ENCODE measurements at regions not wholly inside any gene's neighbourhood (a gene's known extent, or its start where the extent isn't known, plus 50 kb on each side); places are given as distances from the start of the nearest gene placed in this dataset.

- DNase-seq, result no peak
- Histone ChIP-seq H3K4me2 (replicated peaks; ENCODE audit: low read depth, low read length, poor library complexity, severe bottlenecking) (no peak overlapping the region), H2AFZ (ENCODE audit: insufficient read depth, low read depth, low read length, poor library complexity, severe bottlenecking) (no peak overlapping the region), H3K4me1 (ENCODE audit: control insufficient read depth in 2 of 2, insufficient read depth in 2 of 2, low read length in 2 of 2) (no peaks in the 10 kb centered on the region), H3K27ac (ENCODE audit: low read length in 2 of 2) (no peak overlapping the region), H3K9ac (ENCODE audit: low read length) (no peak overlapping the region), H3K9me3 (ENCODE audit: control extremely low read depth in 1 of 3, control insufficient read depth in 2 of 3, insufficient read depth in 1 of 3, low read length in 2 of 3) (no peaks in the 10 kb centered on the region), H3K36me3 (replicated peaks in 1 of 2; ENCODE audit: control extremely low read depth in 1 of 2, control insufficient read depth in 1 of 2, extremely low read depth in 1 of 2, insufficient read depth in 2 of 2, low read length in 1 of 2) (no peaks in the 10 kb centered on the region), H4K20me1 (ENCODE audit: control insufficient read depth, insufficient read depth, low read length, poor library complexity, severe bottlenecking) (no peaks in the 10 kb centered on the region), H3K4me3 (ENCODE audit: control extremely low read depth in 1 of 5, extremely low read depth in 1 of 5, insufficient read depth in 1 of 5, low read depth in 2 of 5, low read length in 4 of 5) (no peak overlapping the region), H3K27me3 (replicated peaks in 1 of 4; ENCODE audit: control extremely low read depth in 1 of 4, control insufficient read depth in 3 of 4, insufficient read depth in 4 of 4, low read length in 3 of 4) (peaks cover 0 to 4% (median 0%) of the 10 kb centered on the region in 4 experiments), H3K79me2 (ENCODE audit: control insufficient read depth, insufficient read depth, low read length) (no peaks in the 10 kb centered on the region)
- Mint-ChIP-seq H3K4me3 (no peak overlapping the region), H3K27ac (no peak overlapping the region), H3K4me1 (no peaks in the 10 kb centered on the region), H3K9me3 (ENCODE audit: insufficient read depth) (no peaks in the 10 kb centered on the region), H3K27me3 (peaks cover 9% of the 10 kb centered on the region)
- no peak for ATAC-seq (ENCODE audit: low read depth)
- 80% methylated on average over 2 of the region's 4 CpGs for WGBS (ENCODE audit: insufficient coverage)
- intact Hi-C loops (cut with micrococcal nuclease), result no loop called here
- TF ChIP-seq, protein P1, sequence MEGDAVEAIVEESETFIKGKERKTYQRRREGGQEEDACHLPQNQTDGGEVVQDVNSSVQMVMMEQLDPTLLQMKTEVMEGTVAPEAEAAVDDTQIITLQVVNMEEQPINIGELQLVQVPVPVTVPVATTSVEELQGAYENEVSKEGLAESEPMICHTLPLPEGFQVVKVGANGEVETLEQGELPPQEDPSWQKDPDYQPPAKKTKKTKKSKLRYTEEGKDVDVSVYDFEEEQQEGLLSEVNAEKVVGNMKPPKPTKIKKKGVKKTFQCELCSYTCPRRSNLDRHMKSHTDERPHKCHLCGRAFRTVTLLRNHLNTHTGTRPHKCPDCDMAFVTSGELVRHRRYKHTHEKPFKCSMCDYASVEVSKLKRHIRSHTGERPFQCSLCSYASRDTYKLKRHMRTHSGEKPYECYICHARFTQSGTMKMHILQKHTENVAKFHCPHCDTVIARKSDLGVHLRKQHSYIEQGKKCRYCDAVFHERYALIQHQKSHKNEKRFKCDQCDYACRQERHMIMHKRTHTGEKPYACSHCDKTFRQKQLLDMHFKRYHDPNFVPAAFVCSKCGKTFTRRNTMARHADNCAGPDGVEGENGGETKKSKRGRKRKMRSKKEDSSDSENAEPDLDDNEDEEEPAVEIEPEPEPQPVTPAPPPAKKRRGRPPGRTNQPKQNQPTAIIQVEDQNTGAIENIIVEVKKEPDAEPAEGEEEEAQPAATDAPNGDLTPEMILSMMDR (IDR thresholded peaks at IDR 0.05), result no peak
- no peak for TF ChIP-seq EZH2 (IDR thresholded peaks at IDR 0.05; ENCODE audit: borderline replicate concordance, insufficient read depth, low read depth, low read length, poor library complexity, severe bottlenecking)
- ChIA-PET CTCF (interaction anchor here (1.3 to 1.7 kb wide), 2 partner anchors 13 to 14 kb away, joined by 3 read pairs; no protein-coding TSS in a partner anchor), POLR2A (no interaction called here)
These were observed 240.9 kb downstream of the ICOS start for GRCh38 chr2:204177251-204177976.

DNA sequence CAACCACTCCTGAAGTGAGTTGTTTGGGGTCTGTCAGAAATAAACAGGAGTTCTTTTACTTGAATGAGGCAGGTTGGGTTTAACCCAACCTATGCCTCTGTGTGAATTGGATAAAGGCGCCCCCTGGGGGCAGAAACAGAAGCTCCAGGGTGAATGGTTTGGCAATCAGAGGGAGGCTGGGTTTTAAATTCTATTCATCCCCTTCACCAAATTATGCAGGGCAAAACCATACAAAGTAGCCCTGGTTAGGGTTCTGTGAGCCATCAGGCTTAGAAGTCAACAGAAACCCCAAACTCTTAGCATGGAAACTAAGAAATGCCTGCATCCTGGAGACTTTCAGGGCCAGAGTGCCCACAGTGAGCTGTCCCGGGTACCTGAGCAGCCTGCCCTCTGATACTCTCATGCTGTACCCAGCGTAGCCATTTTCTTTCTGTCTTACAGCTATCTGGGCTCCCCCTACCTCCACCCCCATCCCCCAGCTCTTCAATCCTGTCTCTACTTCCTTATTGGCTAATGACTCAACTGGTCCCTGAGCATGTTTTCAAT, 241.5 kb downstream of the ICOS start:
- Histone ChIP-seq H3K79me2 (ENCODE audit: control insufficient read depth, insufficient read depth, low read length) (no peaks in the 10 kb centered on the region), H3K4me3 (ENCODE audit: control extremely low read depth in 1 of 5, extremely low read depth in 1 of 5, insufficient read depth in 1 of 5, low read depth in 2 of 5, low read length in 4 of 5) (no peak overlapping the region), H3K36me3 (replicated peaks in 1 of 2; ENCODE audit: control extremely low read depth in 1 of 2, control insufficient read depth in 1 of 2, extremely low read depth in 1 of 2, insufficient read depth in 2 of 2, low read length in 1 of 2) (no peaks in the 10 kb centered on the region), H3K4me1 (ENCODE audit: control insufficient read depth in 2 of 2, insufficient read depth in 2 of 2, low read length in 2 of 2) (no peaks in the 10 kb centered on the region), H2AFZ (ENCODE audit: insufficient read depth, low read depth, low read length, poor library complexity, severe bottlenecking) (no peak overlapping the region), H3K9ac (ENCODE audit: low read length) (no peak overlapping the region), H3K27me3 (replicated peaks in 1 of 4; ENCODE audit: control extremely low read depth in 1 of 4, control insufficient read depth in 3 of 4, insufficient read depth in 4 of 4, low read length in 3 of 4) (peaks cover 0 to 4% (median 0%) of the 10 kb centered on the region in 4 experiments), H3K4me2 (replicated peaks; ENCODE audit: low read depth, low read length, poor library complexity, severe bottlenecking) (no peak overlapping the region), H3K27ac (ENCODE audit: low read length in 2 of 2) (no peak overlapping the region), H4K20me1 (ENCODE audit: control insufficient read depth, insufficient read depth, low read length, poor library complexity, severe bottlenecking) (no peaks in the 10 kb centered on the region), H3K9me3 (ENCODE audit: control extremely low read depth in 1 of 3, control insufficient read depth in 2 of 3, insufficient read depth in 1 of 3, low read length in 2 of 3) (no peaks in the 10 kb centered on the region)
- peaks cover 9% of the 10 kb centered on the region for H3K27me3 Mint-ChIP-seq
- ChIA-PET CTCF (interaction anchor here (1.3 to 1.7 kb wide), 2 partner anchors 12 to 14 kb away, joined by 3 read pairs; no protein-coding TSS in a partner anchor), POLR2A (no interaction called here)
- H3K9me3 Mint-ChIP-seq (ENCODE audit: insufficient read depth), result no peaks in the 10 kb centered on the region
- no peak overlapping the region for H3K4me3 Mint-ChIP-seq
- intact Hi-C loops (cut with micrococcal nuclease), result no loop called here
- 68% methylated on average over 2 of the region's 3 CpGs for WGBS (ENCODE audit: insufficient coverage)
- H3K4me1 Mint-ChIP-seq, result no peaks in the 10 kb centered on the region
- no peak overlapping the region for H3K27ac Mint-ChIP-seq
- DNase-seq (peak; percentile 5), ATAC-seq (ENCODE audit: low read depth) (no peak)
- TF ChIP-seq EZH2 (IDR thresholded peaks at IDR 0.05; ENCODE audit: borderline replicate concordance, insufficient read depth, low read depth, low read length, poor library complexity, severe bottlenecking), result no peak
- TF ChIP-seq, protein P1 (IDR thresholded peaks at IDR 0.05), result peak; percentile 36
